Prostate gland (tissue), 2 donors: ENCODE measurements at regions not wholly inside any gene's neighbourhood (a gene's known extent, or its start where the extent isn't known, plus 50 kb on each side); places are given as distances from the start of the nearest gene placed in this dataset.

Experiments
- DNase-seq: peaks from one replicate; pipeline ENCODE4 v3.0.0-alpha.2; 2019; ENCODE audit warnings: low spot score
- H3K27ac ChIP-seq, 2 donors: fragments of 200-600 bp; sonication (generic); 2 replicates each; pipeline ENCODE4 v1.5.1; 2017 to 2019
- H3K27me3 ChIP-seq: fragments of 200-600 bp; sonication (generic); replicated peaks from 2 replicates; pipeline ENCODE4 v1.5.1; 2019; ENCODE audit not compliant: insufficient read depth
- H3K36me3 ChIP-seq, 2 donors: fragments of 200-600 bp; sonication (generic); 1 replicate in 1 of 2; 2 replicates in 1 of 2; pipeline versions ENCODE4 v1.5.1 to v1.8.1; 2017 to 2019
- H3K4me1 ChIP-seq: fragments of 200-600 bp; sonication (generic); replicated peaks from 2 replicates; pipeline ENCODE4 v1.5.1; 2019
- H3K4me3 ChIP-seq, 2 donors: fragments of 200-600 bp; sonication (generic); 2 replicates each; pipeline ENCODE4 v1.5.1; 2017 to 2019
- H3K9me3 ChIP-seq: fragments of 200-600 bp; sonication (generic); 2 replicates; pipeline ENCODE4 v1.5.1; 2017
- CTCF ChIP-seq, 4 experiments: fragments of 200-600 bp in 2 of 4; fragments of 450-650 bp in 2 of 4; sonication (generic) in 2 of 4; IDR thresholded peaks; 1 replicate in 3 of 4; 2 replicates in 1 of 4; pipeline ENCODE4 v1.5.1; 2016 to 2019; ENCODE audit warnings: antibody characterized with exemption in 4 of 4, mild to moderate bottlenecking in 2 of 4, moderate library complexity in 2 of 4
- POLR2A ChIP-seq: fragments of 450-650 bp; IDR thresholded peaks from one replicate; pipeline ENCODE4 v1.6.1; 2016; ENCODE audit warnings: antibody characterized with exemption, mild to moderate bottlenecking
- POLR2AphosphoS5 ChIP-seq: sonication (generic); formaldehyde crosslinking; IDR thresholded peaks from one replicate; pipeline ENCODE4 v1.6.1; 2017; ENCODE audit warnings: antibody characterized with exemption
- WGBS: methylation state at CpG from one replicate; pipeline ENCODE4 v1.1.5; 2018; 5-methylcytosine and 5-hydroxymethylcytosine counted together
- intact Hi-C: fragments of 100-400 bp; cut with DNase I; formaldehyde crosslinking; loops from one replicate; pipeline ENCODE4 v1.14.2; 2022

- intact Hi-C loops = no loop called here
- Histone ChIP-seq H3K27ac (no peak overlapping the region), H3K36me3 (no peaks in the 10 kb centered on the region), H3K27me3 (no peaks in the 10 kb centered on the region), H3K9me3 (no peaks in the 10 kb centered on the region), H3K4me3 (no peak overlapping the region), H3K4me1 (no peaks in the 10 kb centered on the region)
- WGBS = 75% methylated on average over 1 of the region's 1 CpG
- no peak for DNase-seq
- TF ChIP-seq CTCF (IDR thresholded peaks at IDR 0.05) (no peak), POLR2A (no peak), POLR2AphosphoS5 (no peak)
These were observed 1009.6 kb upstream of the PCDH7 start for GRCh38 chr4:29710519-29710918.

- H3K36me3 ChIP-seq = no peaks in the 10 kb centered on the region
- WGBS = 58% methylated on average over 2 of the region's 2 CpGs
- intact Hi-C loops = no loop called here
These were observed 1008.9 kb upstream of the PCDH7 start for GRCh38 chr4:29711226-29711625.

GRCh38 chr4:29717287-29718057, 1002.7 kb upstream of the PCDH7 start:
- TF ChIP-seq POLR2A (no peak), CTCF (IDR thresholded peaks at IDR 0.05) (no peak), POLR2AphosphoS5 (no peak)
- no peak overlapping the region for H3K4me3 ChIP-seq
- H3K4me1 ChIP-seq = no peaks in the 10 kb centered on the region
- no peak overlapping the region for H3K27ac ChIP-seq
- no peaks in the 10 kb centered on the region for H3K9me3 ChIP-seq
- 91% methylated on average over 10 of the region's 10 CpGs for WGBS
- DNase-seq = no peak
- H3K36me3 ChIP-seq = no peaks in the 10 kb centered on the region
- intact Hi-C loops = no loop called here
- H3K27me3 ChIP-seq = no peaks in the 10 kb centered on the region

More at GRCh38 chr4:29711226-29711625, 1008.9 kb upstream of the PCDH7 start:
- no peak for TF ChIP-seq CTCF (IDR thresholded peaks at IDR 0.05)
- no peak for TF ChIP-seq POLR2AphosphoS5
- no peak for TF ChIP-seq POLR2A
- H3K4me1 ChIP-seq = no peaks in the 10 kb centered on the region
- no peak overlapping the region for H3K27ac ChIP-seq
- H3K9me3 ChIP-seq = no peaks in the 10 kb centered on the region
- H3K27me3 ChIP-seq = no peaks in the 10 kb centered on the region
- no peak overlapping the region for H3K4me3 ChIP-seq
- no peak for DNase-seq

- Histone ChIP-seq H3K9me3 (no peaks in the 10 kb centered on the region), H3K36me3 (no peaks in the 10 kb centered on the region), H3K4me1 (no peaks in the 10 kb centered on the region), H3K27ac (no peak overlapping the region), H3K27me3 (no peaks in the 10 kb centered on the region), H3K4me3 (no peak overlapping the region)
- no peak for DNase-seq
- intact Hi-C loops = no loop called here
- TF ChIP-seq POLR2AphosphoS5 = no peak
- TF ChIP-seq CTCF (IDR thresholded peaks at IDR 0.05) = no peak
- TF ChIP-seq POLR2A = no peak
These were observed 1002.0 kb upstream of the PCDH7 start for GRCh38 chr4:29718136-29718535.

GRCh38 chr4:29722253-29722652, 997.9 kb upstream of the PCDH7 start:
- 45% methylated on average over 6 of the region's 6 CpGs for WGBS
- no peak for TF ChIP-seq POLR2A
- TF ChIP-seq CTCF (IDR thresholded peaks at IDR 0.05) = no peak
- no peak for TF ChIP-seq POLR2AphosphoS5
- Histone ChIP-seq H3K27me3 (no peaks in the 10 kb centered on the region), H3K9me3 (no peaks in the 10 kb centered on the region), H3K4me3 (no peak overlapping the region), H3K4me1 (no peaks in the 10 kb centered on the region), H3K27ac (no peak overlapping the region), H3K36me3 (no peaks in the 10 kb centered on the region)
- intact Hi-C loops = no loop called here
- no peak for DNase-seq
